AG09319 (cell line): ENCODE measurements at regions not wholly inside any gene's neighbourhood (a gene's known extent, or its start where the extent isn't known, plus 50 kb on each side); places are given as distances from the start of the nearest gene placed in this dataset.
A peak's percentile ranks its signal among the peaks of the same experiment; 100 is the strongest.
"Not testable (repeated sequence)": the region's sequence is repeated elsewhere in the genome, so short reads cannot be mapped to it uniquely, and the experiment has no call there.

Experiments
- DNase-seq: peaks from one replicate; pipeline ENCODE4 v3.0.0-alpha.2; 2010; ENCODE audit warnings: low read depth; ENCODE audit errors: extremely low read depth
- TF ChIP-seq, protein P1 (sequence below): IDR thresholded peaks from 2 replicates; pipeline ENCODE4 v1.5.1; 2011; ENCODE audit warnings: low read depth, mild to moderate bottlenecking, inconsistent platforms, low read length, moderate library complexity

- DNase-seq: not testable (repeated sequence)
Measured at GRCh38 chr4:154907345-154908045, 126.4 kb downstream of the RBM46 start.

DNA sequence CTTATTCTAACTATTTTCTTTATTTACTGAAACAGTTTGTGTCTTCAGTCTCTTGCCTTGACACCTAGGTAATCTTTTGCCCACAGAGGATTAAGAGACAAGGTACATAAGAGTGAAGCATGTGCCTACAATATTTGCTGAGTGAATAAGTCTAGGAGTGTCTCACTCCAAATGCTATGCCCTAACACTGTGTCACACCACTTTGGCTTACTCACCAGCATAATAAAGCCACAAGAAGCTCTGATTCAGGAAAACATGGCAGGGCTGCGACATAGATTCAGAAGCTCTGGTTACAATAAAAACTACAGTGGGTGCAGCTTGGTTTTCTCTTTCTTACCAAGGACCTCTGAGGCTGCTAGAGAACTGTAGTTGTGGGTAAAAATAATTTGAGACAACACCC, 127.1 kb downstream of the RBM46 start:
- no peak for DNase-seq

DNA sequence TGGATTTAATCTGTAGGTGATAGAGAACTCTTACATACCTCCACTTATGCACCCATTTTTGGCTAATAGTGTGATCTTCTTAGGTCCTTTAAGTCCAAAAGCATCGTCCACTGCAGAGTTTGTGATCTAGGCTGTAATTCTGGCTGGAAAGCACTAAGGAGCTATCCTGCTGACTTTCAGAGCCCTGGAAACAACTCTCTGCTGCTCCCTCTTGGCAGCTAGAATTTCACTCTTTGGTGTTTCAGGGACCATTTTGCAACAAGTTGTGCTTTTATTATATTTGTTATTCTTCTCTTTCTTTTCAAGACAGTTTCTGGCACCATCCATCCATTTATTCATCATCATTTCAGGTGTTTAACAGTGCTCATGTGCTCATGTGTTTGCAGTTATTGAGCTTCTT, 130.0 kb downstream of the RBM46 start:
- DNase-seq: no peak
- TF ChIP-seq, protein P1, sequence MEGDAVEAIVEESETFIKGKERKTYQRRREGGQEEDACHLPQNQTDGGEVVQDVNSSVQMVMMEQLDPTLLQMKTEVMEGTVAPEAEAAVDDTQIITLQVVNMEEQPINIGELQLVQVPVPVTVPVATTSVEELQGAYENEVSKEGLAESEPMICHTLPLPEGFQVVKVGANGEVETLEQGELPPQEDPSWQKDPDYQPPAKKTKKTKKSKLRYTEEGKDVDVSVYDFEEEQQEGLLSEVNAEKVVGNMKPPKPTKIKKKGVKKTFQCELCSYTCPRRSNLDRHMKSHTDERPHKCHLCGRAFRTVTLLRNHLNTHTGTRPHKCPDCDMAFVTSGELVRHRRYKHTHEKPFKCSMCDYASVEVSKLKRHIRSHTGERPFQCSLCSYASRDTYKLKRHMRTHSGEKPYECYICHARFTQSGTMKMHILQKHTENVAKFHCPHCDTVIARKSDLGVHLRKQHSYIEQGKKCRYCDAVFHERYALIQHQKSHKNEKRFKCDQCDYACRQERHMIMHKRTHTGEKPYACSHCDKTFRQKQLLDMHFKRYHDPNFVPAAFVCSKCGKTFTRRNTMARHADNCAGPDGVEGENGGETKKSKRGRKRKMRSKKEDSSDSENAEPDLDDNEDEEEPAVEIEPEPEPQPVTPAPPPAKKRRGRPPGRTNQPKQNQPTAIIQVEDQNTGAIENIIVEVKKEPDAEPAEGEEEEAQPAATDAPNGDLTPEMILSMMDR: peak; percentile 28

More for the DNA sequence above, 127.1 kb downstream of the RBM46 start:
- TF ChIP-seq, protein P1: no peak

- TF ChIP-seq, protein P1: no peak
- DNase-seq: no peak
Measured at GRCh38 chr4:154911608-154912098, 130.6 kb downstream of the RBM46 start.

DNA sequence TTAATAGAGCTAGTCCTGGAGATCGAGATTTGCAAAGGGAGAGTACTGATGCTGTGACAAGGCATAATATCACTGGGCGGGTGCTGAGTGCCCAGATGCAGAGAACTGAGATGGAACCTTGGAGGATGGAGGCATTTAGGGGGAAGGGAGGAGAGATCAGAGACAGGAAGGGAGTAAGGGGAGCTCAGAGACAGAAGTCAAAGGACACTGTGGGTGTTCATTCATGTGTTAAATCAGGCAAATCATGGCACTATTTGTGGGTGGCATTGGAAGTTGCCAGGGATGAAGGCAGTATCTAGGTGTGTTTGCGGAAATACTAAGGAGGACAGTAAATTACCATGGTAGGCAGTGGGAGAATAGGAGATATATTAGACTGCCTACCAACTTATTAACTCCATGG, 135.0 kb downstream of the RBM46 start:
- TF ChIP-seq, protein P1: no peak
- no peak for DNase-seq

DNA sequence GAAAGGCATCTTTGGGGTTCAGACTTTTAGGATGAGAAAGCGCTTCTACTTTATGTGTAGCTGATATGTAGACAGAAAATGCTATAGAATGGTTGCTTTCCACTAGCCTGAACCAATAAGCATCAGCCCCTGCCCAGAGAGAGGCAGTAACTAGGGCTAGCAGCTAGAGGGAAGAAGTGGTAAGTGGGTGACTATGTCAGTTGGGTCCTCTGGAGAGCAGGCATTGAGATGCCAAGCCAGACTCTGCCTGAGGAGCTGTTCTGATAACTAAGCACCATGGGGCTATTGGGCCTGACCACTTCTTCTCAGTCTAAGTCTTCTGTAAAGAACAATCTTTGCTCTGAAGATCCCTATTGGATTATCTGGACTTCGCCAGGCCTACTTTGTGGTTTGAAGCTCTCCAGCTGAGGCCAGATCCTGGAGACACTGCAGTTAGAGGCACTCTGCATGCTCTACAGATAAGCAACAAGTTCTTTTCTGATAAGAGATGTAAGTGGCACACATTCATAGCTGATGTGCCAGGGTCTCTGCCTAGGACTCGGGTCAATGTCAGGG, 146.1 kb downstream of the RBM46 start:
- TF ChIP-seq, protein P1: no peak
- DNase-seq: no peak

- DNase-seq: peak; percentile 27
- TF ChIP-seq, protein P1: peak; percentile 70
Measured at GRCh38 chr4:154928640-154929257, 147.7 kb downstream of the RBM46 start.

GRCh38 chr4:154936873-154937272, 155.8 kb downstream of the RBM46 start:
- TF ChIP-seq, protein P1: no peak
- no peak for DNase-seq
